H1 (cell line): ENCODE measurements at regions not wholly inside any gene's neighbourhood (a gene's known extent, or its start where the extent isn't known, plus 50 kb on each side); places are given as distances from the start of the nearest gene placed in this dataset.

Experiments used
- CTCF ChIA-PET: fragments of 300-600 bp; sonication (Branson Sonifier 250); formaldehyde crosslinking; loops from one replicate; lab custom pipeline; 2021; ENCODE audit not compliant: partially characterized antibody; lab: Charles Lee
- POLR2A ChIA-PET: fragments of 300-600 bp; sonication (Branson Sonifier 250); formaldehyde crosslinking; loops from one replicate; lab custom pipeline; 2021; ENCODE audit warnings: inconsistent platforms; ENCODE audit not compliant: partially characterized antibody; lab: Charles Lee
- DNase-seq, 2 experiments: peaks; one replicate each; pipeline versions ENCODE4 v3.0.0 to v3.0.0-alpha.2; 2010 to 2022; ENCODE audit warnings: low spot score in 2 of 2, low read depth in 1 of 2, mixed read lengths in 1 of 2
- FAIRE-seq: peaks from 2 replicates; lab custom pipeline; 2011; peaks lifted over from hg19 to GRCh38; lab: Jason Lieb, UNC
- H2AFZ ChIP-seq: 2 replicates; pipeline ENCODE4 v1.8.1; 2012; ENCODE audit warnings: low read length, inconsistent platforms
- H2AK5ac ChIP-seq: 2 replicates; pipeline ENCODE4 v1.6.1; 2013; ENCODE audit warnings: low read depth, low read length
- H2BK120ac ChIP-seq: replicated peaks from 2 replicates; pipeline ENCODE3; 2013; ENCODE audit warnings: low read depth, low read length, inconsistent platforms
- H2BK12ac ChIP-seq: 2 replicates; pipeline ENCODE4 v1.6.1; 2013; ENCODE audit warnings: low read depth, low read length
- H2BK15ac ChIP-seq: 2 replicates; pipeline ENCODE4 v1.6.1; 2013; ENCODE audit warnings: low read length
- H2BK20ac ChIP-seq: 2 replicates; pipeline ENCODE4 v1.6.1; 2013; ENCODE audit warnings: low read length
- H2BK5ac ChIP-seq: 2 replicates; pipeline ENCODE4 v1.6.1; 2013; ENCODE audit warnings: low read depth, low read length
- H3K14ac ChIP-seq: 2 replicates; pipeline ENCODE4 v1.6.1; 2013; ENCODE audit warnings: inconsistent platforms; ENCODE audit not compliant: insufficient read length
- H3K18ac ChIP-seq: 2 replicates; pipeline ENCODE4 v1.6.1; 2013; ENCODE audit warnings: low read length; ENCODE audit errors: extremely low read depth
- H3K23ac ChIP-seq: 2 replicates; pipeline ENCODE4 v1.6.1; 2013; ENCODE audit warnings: inconsistent platforms; ENCODE audit not compliant: insufficient read length
- H3K23me2 ChIP-seq: 2 replicates; pipeline ENCODE4 v1.6.1; 2013; ENCODE audit warnings: low read depth, low read length
- H3K27ac ChIP-seq: 2 replicates; pipeline ENCODE4 v1.6.1; 2011; ENCODE audit warnings: low read depth, low read length, inconsistent platforms
- H3K27me3 ChIP-seq, 4 experiments: replicated peaks in 1 of 4; 1 replicate in 1 of 4; 2 replicates in 3 of 4; pipeline versions ENCODE4 v1.6.1 to v1.8.1; 2011 to 2013; ENCODE audit warnings: low read length in 3 of 4, mild to moderate bottlenecking in 3 of 4, inconsistent platforms in 2 of 4, mixed read lengths in 2 of 4, moderate library complexity in 1 of 4; ENCODE audit not compliant: control insufficient read depth in 3 of 4, insufficient read depth in 3 of 4; ENCODE audit errors: extremely low read depth in 1 of 4
- H3K36me3 ChIP-seq, 4 experiments: 2 replicates each; pipeline versions ENCODE4 v1.6.1 to v1.8.1; 2011 to 2013; ENCODE audit warnings: mild to moderate bottlenecking in 4 of 4, low read length in 3 of 4, moderate library complexity in 2 of 4, control low read depth in 1 of 4, inconsistent platforms in 1 of 4; ENCODE audit not compliant: insufficient read depth in 4 of 4, control insufficient read depth in 2 of 4
- H3K4ac ChIP-seq: replicated peaks from 2 replicates; pipeline ENCODE3; 2013; ENCODE audit warnings: low read length, low read depth, mixed read lengths, inconsistent platforms; ENCODE audit not compliant: insufficient read length
- H3K4me1 ChIP-seq, 4 experiments: replicated peaks in 1 of 4; 1 replicate in 1 of 4; 2 replicates in 3 of 4; pipeline versions ENCODE4 v1.6.1 to v1.8.1; 2011 to 2013; ENCODE audit warnings: low read length in 3 of 4, inconsistent platforms in 2 of 4, mixed read lengths in 1 of 4; ENCODE audit not compliant: insufficient read depth in 4 of 4, control insufficient read depth in 3 of 4
- H3K4me2 ChIP-seq, 2 experiments: 2 replicates each; pipeline versions ENCODE4 v1.6.1 to v1.8.1; 2011 to 2013; ENCODE audit warnings: low read depth in 2 of 2, low read length in 2 of 2, control low read depth in 1 of 2, inconsistent platforms in 1 of 2, mild to moderate bottlenecking in 1 of 2; ENCODE audit not compliant: insufficient read depth in 1 of 2
- H3K4me3 ChIP-seq, 4 experiments: fragments of 200-600, 300-600 bp in 1 of 4; sonication (generic), shearing (Covaris generic), sonication (Bioruptor Twin) in 1 of 4; 2 replicates each; pipeline versions ENCODE4 v1.5.1 to v1.8.1; 2011 to 2016; ENCODE audit warnings: low read length in 4 of 4, low read depth in 3 of 4, control low read depth in 2 of 4, inconsistent platforms in 2 of 4, mild to moderate bottlenecking in 2 of 4, mixed read lengths in 1 of 4, moderate library complexity in 1 of 4; ENCODE audit not compliant: insufficient read depth in 2 of 4; ENCODE audit errors: extremely low read depth in 1 of 4
- H3K56ac ChIP-seq: replicated peaks from 2 replicates; pipeline ENCODE3; 2013; ENCODE audit warnings: low read depth, mild to moderate bottlenecking, mixed read lengths, low read length, inconsistent platforms; ENCODE audit not compliant: insufficient read length
- H3K79me1 ChIP-seq: 2 replicates; pipeline ENCODE4 v1.6.1; 2013; ENCODE audit warnings: low read depth, low read length, control low read depth
- H3K79me2 ChIP-seq, 2 experiments: 2 replicates each; pipeline versions ENCODE4 v1.6.1 to v1.8.1; 2012 to 2013; ENCODE audit warnings: low read length in 2 of 2, mild to moderate bottlenecking in 2 of 2, inconsistent platforms in 1 of 2; ENCODE audit not compliant: insufficient read depth in 2 of 2, control insufficient read depth in 1 of 2
- H3K9ac ChIP-seq, 4 experiments: replicated peaks in 1 of 4; 1 replicate in 1 of 4; 2 replicates in 3 of 4; pipeline versions ENCODE4 v1.6.1 to v1.8.1; 2011 to 2013; ENCODE audit warnings: low read depth in 3 of 4, low read length in 3 of 4, control low read depth in 2 of 4, mild to moderate bottlenecking in 2 of 4, moderate library complexity in 2 of 4, inconsistent platforms in 1 of 4; ENCODE audit errors: extremely low read depth in 1 of 4
- H3K9me3 ChIP-seq, 2 experiments: 2 replicates each; pipeline versions ENCODE4 v1.6.1 to v1.8.1; 2012 to 2013; ENCODE audit warnings: mild to moderate bottlenecking in 2 of 2, moderate library complexity in 2 of 2, control low read depth in 1 of 2, inconsistent platforms in 1 of 2, low read depth in 1 of 2, low read length in 1 of 2, mixed read lengths in 1 of 2; ENCODE audit not compliant: insufficient read depth in 2 of 2
- H4K20me1 ChIP-seq, 2 experiments: replicated peaks in 1 of 2; 2 replicates each; pipeline versions ENCODE3 to v1.8.1; 2011 to 2013; ENCODE audit warnings: inconsistent platforms in 2 of 2, low read length in 2 of 2, mild to moderate bottlenecking in 1 of 2; ENCODE audit not compliant: insufficient read depth in 2 of 2, control insufficient read depth in 1 of 2
- H4K5ac ChIP-seq: 2 replicates; pipeline ENCODE4 v1.6.1; 2013; ENCODE audit warnings: low read length, low read depth, mixed read lengths, inconsistent platforms; ENCODE audit not compliant: insufficient read length
- H4K8ac ChIP-seq: 2 replicates; pipeline ENCODE4 v1.8.0; 2013; ENCODE audit warnings: mild to moderate bottlenecking, moderate library complexity, low read length, inconsistent platforms; ENCODE audit not compliant: insufficient read depth; ENCODE audit errors: extremely low read depth
- H4K91ac ChIP-seq: replicated peaks from 2 replicates; pipeline ENCODE3; 2013; ENCODE audit warnings: low read length, mixed read lengths, inconsistent platforms; ENCODE audit not compliant: insufficient read length
- ATF2 ChIP-seq: IDR thresholded peaks from 2 replicates; pipeline ENCODE4 v1.6.1; 2012; ENCODE audit warnings: low read length, inconsistent platforms
- BRCA1 ChIP-seq: IDR thresholded peaks from 2 replicates; pipeline ENCODE4 v1.6.1; 2012; ENCODE audit warnings: low read depth, low read length, improper control_type of control experiment
- GABPA ChIP-seq: IDR thresholded peaks from 2 replicates; pipeline ENCODE4 v1.6.1; 2011; ENCODE audit warnings: mild to moderate bottlenecking, low read length, moderate library complexity, borderline replicate concordance; ENCODE audit not compliant: insufficient read depth
- KDM4A ChIP-seq: IDR thresholded peaks from one replicate; pipeline ENCODE4 v1.7.1; 2012; ENCODE audit warnings: low read depth, mild to moderate bottlenecking, moderate library complexity, low read length, inconsistent platforms; ENCODE audit not compliant: severe bottlenecking
- SUZ12 ChIP-seq: fragments of 200-600 bp; sonication (generic); IDR thresholded peaks from 2 replicates; pipeline ENCODE4 v1.6.1; 2012; ENCODE audit warnings: mild to moderate bottlenecking, inconsistent platforms, low read length, moderate library complexity, mixed read lengths
- WGBS, 2 experiments: shearing (Covaris generic) in 1 of 2; methylation state at CpG; one replicate each; pipeline versions ENCODE4 v1.1.6 to v1.1.7; 2013 to 2015; ENCODE audit warnings: low lambda C conversion rate in 2 of 2, mixed read lengths in 2 of 2, inconsistent platforms in 1 of 2, low coverage in 1 of 2, missing lambda C conversion rate in 1 of 2; ENCODE audit not compliant: insufficient replicate concordance in 2 of 2, insufficient coverage in 1 of 2, insufficient read length in 1 of 2; ENCODE audit errors: extremely low coverage in 1 of 2, missing lambda C conversion rate in 1 of 2; 5-methylcytosine and 5-hydroxymethylcytosine counted together

- no peak overlapping the region for H2AFZ ChIP-seq
- H2BK120ac ChIP-seq, result no peak overlapping the region
- H3K14ac ChIP-seq, result no peak overlapping the region
- no peak overlapping the region for H3K23ac ChIP-seq
- H2BK15ac ChIP-seq, result no peak overlapping the region
- ChIA-PET CTCF (no interaction called here), POLR2A (no interaction called here)
- H4K20me1 ChIP-seq, result no peaks in the 10 kb centered on the region
- H3K9me3 ChIP-seq, result no peaks in the 10 kb centered on the region
- no peaks in the 10 kb centered on the region for H3K79me1 ChIP-seq
- H3K9ac ChIP-seq, result no peak overlapping the region
- H3K23me2 ChIP-seq, result no peaks in the 10 kb centered on the region; the same call in 1 of the 2 replicates
- H3K56ac ChIP-seq, result no peak overlapping the region
- H3K36me3 ChIP-seq, result no peaks in the 10 kb centered on the region
- no peak overlapping the region for H2BK20ac ChIP-seq
- no peak overlapping the region for H3K4me3 ChIP-seq
- no peak overlapping the region for H3K4ac ChIP-seq
- no peak overlapping the region for H4K8ac ChIP-seq
- no peak overlapping the region for H4K91ac ChIP-seq
- WGBS, 2 experiments, result 89% methylated on average over 3 of the region's 3 CpGs; no CpG with 5 or more reads in 1 of the 2 experiments
- H3K4me2 ChIP-seq, result no peak overlapping the region
- no peak overlapping the region for H3K27ac ChIP-seq
- FAIRE-seq, result no peak
- H3K27me3 ChIP-seq, result no peaks in the 10 kb centered on the region
- H2BK5ac ChIP-seq, result no peak overlapping the region
- TF ChIP-seq GABPA (no peak), KDM4A (no peak), SUZ12 (no peak), BRCA1 (no peak), ATF2 (no peak)
- H3K4me1 ChIP-seq, result no peaks in the 10 kb centered on the region
- no peak overlapping the region for H3K18ac ChIP-seq
- DNase-seq, result no peak
- H4K5ac ChIP-seq, result no peak overlapping the region
- H2BK12ac ChIP-seq, result no peak overlapping the region
- H2AK5ac ChIP-seq, result no peak overlapping the region
- no peaks in the 10 kb centered on the region for H3K79me2 ChIP-seq
Observed at GRCh38 chr21:27406300-27407009, 439.6 kb upstream of the ADAMTS5 start.
